HG02973 (cell line): ENCODE measurements at regions not wholly inside any gene's neighbourhood (a gene's known extent, or its start where the extent isn't known, plus 50 kb on each side); places are given as distances from the start of the nearest gene placed in this dataset.

ENCODE experiments used
- ATAC-seq: cut with Tn5 transposase; IDR thresholded peaks from one replicate; pipeline ENCODE4 v1.9.1; 2021; ENCODE audit warnings: moderate library complexity; ENCODE audit not compliant: unreplicated experiment

GRCh38 chr4:15130441-15130840, 128.2 kb downstream of the CPEB2 start:
- no peak for ATAC-seq

GRCh38 chr4:15131551-15131950, 129.3 kb downstream of the CPEB2 start:
- no peak for ATAC-seq

- no peak for ATAC-seq
Observed at GRCh38 chr4:15132739-15133138, 130.5 kb downstream of the CPEB2 start.

- ATAC-seq, result no peak
Observed at GRCh38 chr4:15139599-15139998, 137.3 kb downstream of the CPEB2 start.

- ATAC-seq, result no peak
Observed at GRCh38 chr4:15142201-15142600, 139.9 kb downstream of the CPEB2 start.

- ATAC-seq, result no peak
Observed at GRCh38 chr4:15143551-15143950, 141.3 kb downstream of the CPEB2 start.

- no peak for ATAC-seq
Observed at GRCh38 chr4:15144249-15144966, 142.1 kb downstream of the CPEB2 start.

- ATAC-seq, result no peak
Observed at GRCh38 chr4:15144967-15145295, 142.7 kb downstream of the CPEB2 start.

- no peak for ATAC-seq
Observed at GRCh38 chr4:15145709-15146108, 143.4 kb downstream of the CPEB2 start.

- no peak for ATAC-seq
Observed at GRCh38 chr4:15147714-15148113, 145.4 kb downstream of the CPEB2 start.

GRCh38 chr4:15148199-15148598, 145.9 kb downstream of the CPEB2 start:
- ATAC-seq, result no peak

- no peak for ATAC-seq
Observed at GRCh38 chr4:15148691-15149090, 146.4 kb downstream of the CPEB2 start.

- ATAC-seq, result peak; percentile 80
Observed at GRCh38 chr4:15149234-15149838, 147.1 kb downstream of the CPEB2 start.

- peak; percentile 70 for ATAC-seq
Observed at GRCh38 chr4:15149839-15150592, 147.7 kb downstream of the CPEB2 start.

- ATAC-seq, result no peak
Observed at GRCh38 chr4:15150631-15151030, 148.3 kb downstream of the CPEB2 start.

GRCh38 chr4:15151033-15151432, 148.8 kb downstream of the CPEB2 start:
- no peak for ATAC-seq

- no peak for ATAC-seq
Observed at GRCh38 chr4:15153662-15154061, 151.4 kb downstream of the CPEB2 start.

GRCh38 chr4:15158406-15159091, 156.3 kb downstream of the CPEB2 start:
- ATAC-seq, result no peak

- no peak for ATAC-seq
Observed at GRCh38 chr4:15159477-15160019, 157.3 kb downstream of the CPEB2 start.

- no peak for ATAC-seq
Observed at GRCh38 chr4:15161439-15161838, 159.2 kb downstream of the CPEB2 start.

GRCh38 chr4:15162046-15162445, 159.8 kb downstream of the CPEB2 start:
- no peak for ATAC-seq
